Sigmoid colon (tissue), 3 donors: ENCODE measurements at regions not wholly inside any gene's neighbourhood (a gene's known extent, or its start where the extent isn't known, plus 50 kb on each side); places are given as distances from the start of the nearest gene placed in this dataset.

Source experiments
- POLR2A ChIP-seq, 2 donors: fragments of 450-650 bp; IDR thresholded peaks; one replicate each; pipeline ENCODE4 v1.6.1; 2016; ENCODE audit warnings: antibody characterized with exemption in 2 of 2, mild to moderate bottlenecking in 2 of 2, moderate library complexity in 2 of 2
- TF ChIP-seq, protein P1 (sequence below), 4 experiments: fragments of 450-650 bp in 3 of 4; fragments of 200-600 bp in 1 of 4; IDR thresholded peaks; one replicate each; pipeline ENCODE4 v1.5.1; 2016 to 2019; ENCODE audit warnings: antibody characterized with exemption in 4 of 4, mild to moderate bottlenecking in 3 of 4, moderate library complexity in 2 of 4

- TF ChIP-seq, protein P1, sequence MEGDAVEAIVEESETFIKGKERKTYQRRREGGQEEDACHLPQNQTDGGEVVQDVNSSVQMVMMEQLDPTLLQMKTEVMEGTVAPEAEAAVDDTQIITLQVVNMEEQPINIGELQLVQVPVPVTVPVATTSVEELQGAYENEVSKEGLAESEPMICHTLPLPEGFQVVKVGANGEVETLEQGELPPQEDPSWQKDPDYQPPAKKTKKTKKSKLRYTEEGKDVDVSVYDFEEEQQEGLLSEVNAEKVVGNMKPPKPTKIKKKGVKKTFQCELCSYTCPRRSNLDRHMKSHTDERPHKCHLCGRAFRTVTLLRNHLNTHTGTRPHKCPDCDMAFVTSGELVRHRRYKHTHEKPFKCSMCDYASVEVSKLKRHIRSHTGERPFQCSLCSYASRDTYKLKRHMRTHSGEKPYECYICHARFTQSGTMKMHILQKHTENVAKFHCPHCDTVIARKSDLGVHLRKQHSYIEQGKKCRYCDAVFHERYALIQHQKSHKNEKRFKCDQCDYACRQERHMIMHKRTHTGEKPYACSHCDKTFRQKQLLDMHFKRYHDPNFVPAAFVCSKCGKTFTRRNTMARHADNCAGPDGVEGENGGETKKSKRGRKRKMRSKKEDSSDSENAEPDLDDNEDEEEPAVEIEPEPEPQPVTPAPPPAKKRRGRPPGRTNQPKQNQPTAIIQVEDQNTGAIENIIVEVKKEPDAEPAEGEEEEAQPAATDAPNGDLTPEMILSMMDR (IDR thresholded peaks at IDR 0.05), result no peak
- no peak for TF ChIP-seq POLR2A (IDR thresholded peaks at IDR 0.05)
These were observed 50.9 kb upstream of the TMPRSS2 start for GRCh38 chr21:41558842-41559241.
